Naive thymus-derived CD4-positive, alpha-beta T cell (primary cell): ENCODE measurements at regions not wholly inside any gene's neighbourhood (a gene's known extent, or its start where the extent isn't known, plus 50 kb on each side); places are given as distances from the start of the nearest gene placed in this dataset.

Experiments
- ATAC-seq: fragments of 150-1000 bp; cut with Tn5 transposase; 2 replicates; pipeline ENCODE4 v1.10.0; 2021; ENCODE audit warnings: mild to moderate bottlenecking, moderate library complexity
- CTCF ChIA-PET: fragments of 350-600 bp; sonication (Branson Sonifier 250); formaldehyde crosslinking; loops from one replicate; lab custom pipeline; 2021; ENCODE audit warnings: antibody characterized with exemption; lab: Charles Lee
- POLR2A ChIA-PET: fragments of 350-600 bp; sonication (Branson Sonifier 250); formaldehyde crosslinking; loops from one replicate; lab custom pipeline; 2021; ENCODE audit warnings: antibody characterized with exemption, inconsistent platforms; lab: Charles Lee
- DNase-seq, 9 donors: peaks; one replicate each; pipeline versions ENCODE4 v3.0.0 to v3.0.0-alpha.2; 2020 to 2022; ENCODE audit warnings: mixed read lengths in 1 of 9
- H3K27ac ChIP-seq: one replicate; pipeline ENCODE4 v1.7.0; 2013; ENCODE audit warnings: mild to moderate bottlenecking, low read depth, low read length, moderate library complexity
- H3K27me3 ChIP-seq, 2 donors: one replicate each; pipeline ENCODE4 v1.7.0; 2013; ENCODE audit warnings: low read length in 2 of 2, mild to moderate bottlenecking in 2 of 2, moderate library complexity in 2 of 2; ENCODE audit not compliant: control insufficient read depth in 2 of 2, insufficient read depth in 2 of 2
- H3K36me3 ChIP-seq, 3 experiments: 1 replicate in 2 of 3; 2 replicates in 1 of 3; pipeline ENCODE4 v1.7.0; 2013; ENCODE audit warnings: low read length in 3 of 3, mild to moderate bottlenecking in 3 of 3, moderate library complexity in 1 of 3; ENCODE audit not compliant: insufficient read depth in 3 of 3, control insufficient read depth in 2 of 3
- H3K4me1 ChIP-seq, 2 donors: one replicate each; pipeline ENCODE4 v1.7.0; 2013; ENCODE audit warnings: low read length in 2 of 2, mild to moderate bottlenecking in 2 of 2, moderate library complexity in 1 of 2; ENCODE audit not compliant: control insufficient read depth in 2 of 2, insufficient read depth in 2 of 2
- H3K4me3 ChIP-seq: 2 replicates; pipeline ENCODE4 v1.7.0; 2013; ENCODE audit warnings: mild to moderate bottlenecking, low read length
- H3K9me3 ChIP-seq, 3 experiments: 1 replicate in 2 of 3; 2 replicates in 1 of 3; pipeline ENCODE4 v1.7.0; 2013; ENCODE audit warnings: low read length in 3 of 3; ENCODE audit not compliant: control insufficient read depth in 2 of 3
- H3K27ac Mint-ChIP-seq, 9 donors: one replicate each; pipeline ENCODE4 v1.8.0; 2020 to 2022; ENCODE audit warnings: mixed read lengths in 9 of 9, mild to moderate bottlenecking in 8 of 9, moderate library complexity in 5 of 9, inconsistent platforms in 2 of 9
- H3K27me3 Mint-ChIP-seq, 5 donors: one replicate each; pipeline ENCODE4 v1.8.0; 2021 to 2022; ENCODE audit warnings: mixed read lengths in 5 of 5, mild to moderate bottlenecking in 1 of 5
- H3K36me3 Mint-ChIP-seq, 5 donors: one replicate each; pipeline ENCODE4 v1.8.0; 2020 to 2022; ENCODE audit warnings: mixed read lengths in 5 of 5, mild to moderate bottlenecking in 3 of 5, inconsistent platforms in 1 of 5
- H3K4me1 Mint-ChIP-seq, 7 donors: one replicate each; pipeline ENCODE4 v1.8.0; 2020 to 2022; ENCODE audit warnings: mixed read lengths in 7 of 7, mild to moderate bottlenecking in 3 of 7, inconsistent platforms in 1 of 7
- H3K4me3 Mint-ChIP-seq, 10 donors: one replicate each; pipeline ENCODE4 v1.8.0; 2020 to 2022; ENCODE audit warnings: mild to moderate bottlenecking in 10 of 10, mixed read lengths in 10 of 10, moderate library complexity in 6 of 10, inconsistent platforms in 2 of 10
- H3K9me3 Mint-ChIP-seq, 11 donors: one replicate each; pipeline ENCODE4 v1.8.0; 2020 to 2022; ENCODE audit warnings: mixed read lengths in 11 of 11, mild to moderate bottlenecking in 4 of 11, inconsistent platforms in 1 of 11, moderate library complexity in 1 of 11
- intact Hi-C, 2 donors: fragments of 100-400 bp; cut with micrococcal nuclease; formaldehyde crosslinking; loops; one replicate each; pipeline ENCODE4 v1.15.1; 2023

DNA sequence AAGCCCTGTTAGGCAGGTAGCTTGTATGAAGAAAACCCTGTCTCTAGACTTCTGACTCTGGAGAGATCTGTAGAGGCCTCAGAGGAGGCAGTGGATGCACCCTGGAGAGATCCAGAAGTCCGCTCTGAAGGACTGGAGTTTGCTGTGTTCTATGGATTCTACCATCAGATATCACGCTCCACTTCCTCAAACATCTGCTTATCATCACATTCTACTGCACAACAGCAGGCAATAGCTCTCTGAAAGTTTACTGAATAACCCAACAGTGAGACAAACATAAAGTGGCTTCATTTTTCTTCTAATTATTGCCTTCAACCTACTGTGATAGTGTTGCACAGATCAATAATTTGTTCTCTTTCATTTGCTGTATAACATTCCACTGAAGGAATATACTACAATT lies 59.0 kb upstream of the OR9Q1 start:
- no peak for DNase-seq
- H3K27ac Mint-ChIP-seq, result no peak overlapping the region

DNA sequence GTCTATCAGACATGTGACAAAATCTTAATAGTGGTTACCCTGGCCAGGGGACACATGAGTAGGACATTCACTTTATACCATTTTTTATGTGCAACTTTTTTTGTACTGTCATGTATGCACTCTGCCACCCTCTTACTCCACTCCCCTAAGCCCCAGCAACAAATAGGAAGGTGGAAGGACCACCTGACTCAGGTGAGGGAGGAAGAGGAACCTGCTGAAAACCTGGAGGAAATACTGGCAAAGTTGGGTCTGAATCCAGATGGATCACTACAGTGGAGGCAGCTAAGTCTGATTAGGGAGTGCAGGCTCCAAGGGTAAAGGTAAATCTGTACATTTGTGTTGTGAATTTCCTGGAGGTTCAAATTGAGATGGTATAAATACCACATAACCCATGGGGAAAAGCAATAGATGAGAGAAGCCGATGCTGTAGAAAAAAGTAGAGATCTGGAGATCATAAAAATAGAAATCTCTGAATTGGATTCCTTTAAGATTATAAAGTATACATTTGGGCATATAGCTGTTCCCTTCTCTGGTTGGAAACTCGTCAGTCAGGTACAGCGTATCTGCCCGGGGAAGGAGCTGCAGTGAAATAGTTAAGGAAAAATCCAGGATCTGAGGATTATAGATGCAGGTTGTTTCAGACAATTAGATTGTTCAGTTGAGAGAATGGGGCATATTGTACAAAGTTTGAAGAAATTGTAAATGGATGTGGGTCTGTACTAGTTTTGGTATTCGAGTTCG lies 52.2 kb upstream of the OR9Q1 start:
- no peaks in the 10 kb centered on the region for H3K36me3 ChIP-seq
- no peaks in the 10 kb centered on the region for H3K4me1 ChIP-seq
- ATAC-seq, result no peak
- POLR2A ChIA-PET, result no interaction called here
- H3K27me3 Mint-ChIP-seq, result peaks cover 0 to 36% (median 24%) of the 10 kb centered on the region in 5 donors
- no peaks in the 10 kb centered on the region for H3K9me3 ChIP-seq
- no peak overlapping the region for H3K4me3 ChIP-seq
- H3K27me3 ChIP-seq, result no peaks in the 10 kb centered on the region
- H3K36me3 Mint-ChIP-seq, result no peaks in the 10 kb centered on the region
- intact Hi-C loops, result no loop called here
- no peak overlapping the region for H3K27ac ChIP-seq
- H3K4me1 Mint-ChIP-seq, result no peaks in the 10 kb centered on the region
- peaks cover 0 to 7% (median 0%) of the 10 kb centered on the region in 11 donors for H3K9me3 Mint-ChIP-seq
- CTCF ChIA-PET, result no interaction called here
- H3K4me3 Mint-ChIP-seq, result no peak overlapping the region
- no peak overlapping the region for H3K27ac Mint-ChIP-seq
- no peak for DNase-seq

More for the DNA sequence above, 59.0 kb upstream of the OR9Q1 start:
- H3K9me3 Mint-ChIP-seq, result peaks cover 0 to 4% (median 0%) of the 10 kb centered on the region in 11 donors
- Histone ChIP-seq H3K9me3 (no peaks in the 10 kb centered on the region), H3K27ac (no peak overlapping the region), H3K36me3 (no peaks in the 10 kb centered on the region), H3K4me1 (no peaks in the 10 kb centered on the region), H3K4me3 (no peak overlapping the region), H3K27me3 (no peaks in the 10 kb centered on the region)
- no peak for ATAC-seq
- CTCF ChIA-PET, result no interaction called here
- no peaks in the 10 kb centered on the region for H3K4me1 Mint-ChIP-seq
- no peaks in the 10 kb centered on the region for H3K36me3 Mint-ChIP-seq
- intact Hi-C loops, result no loop called here
- peaks cover 5 to 19% (median 12%) of the 10 kb centered on the region in 5 donors for H3K27me3 Mint-ChIP-seq
- POLR2A ChIA-PET, result no interaction called here
- no peak overlapping the region for H3K4me3 Mint-ChIP-seq

GRCh38 chr11:57972013-57972367 lies 51.7 kb upstream of the OR9Q1 start:
- CTCF ChIA-PET, result no interaction called here
- DNase-seq (no peak), ATAC-seq (no peak)
- H3K4me1 Mint-ChIP-seq, result no peaks in the 10 kb centered on the region
- H3K27ac Mint-ChIP-seq, result no peak overlapping the region
- peaks cover 0 to 5% (median 0%) of the 10 kb centered on the region in 11 donors for H3K9me3 Mint-ChIP-seq
- no peaks in the 10 kb centered on the region for H3K4me1 ChIP-seq
- no peaks in the 10 kb centered on the region for H3K27me3 ChIP-seq
- peaks cover 0 to 36% (median 21%) of the 10 kb centered on the region in 5 donors for H3K27me3 Mint-ChIP-seq
- no peak overlapping the region for H3K4me3 Mint-ChIP-seq
- H3K36me3 ChIP-seq, result no peaks in the 10 kb centered on the region
- H3K27ac ChIP-seq, result no peak overlapping the region
- H3K4me3 ChIP-seq, result no peak overlapping the region
- H3K9me3 ChIP-seq, result no peaks in the 10 kb centered on the region
- POLR2A ChIA-PET, result no interaction called here
- no peaks in the 10 kb centered on the region for H3K36me3 Mint-ChIP-seq
- intact Hi-C loops, result no loop called here
